ENCODE measurements at regions not wholly inside any gene's neighbourhood (a gene's known extent, or its start where the extent isn't known, plus 50 kb on each side); places are given as distances from the start of the nearest gene placed in this dataset.
A peak's percentile ranks its signal among the peaks of the same experiment; 100 is the strongest.

GRCh38 chr6:9799582-9799981 lies 615.3 kb downstream of the TFAP2A start:
- H3K27ac Mint-ChIP-seq: no peak overlapping the region

GRCh38 chr6:9796827-9797226 lies 618.0 kb downstream of the TFAP2A start:
- no peak overlapping the region for H3K4me3 Mint-ChIP-seq
- H3K27me3 Mint-ChIP-seq (ENCODE audit: insufficient read depth): no peaks in the 10 kb centered on the region
- no peak for TF ChIP-seq CTCF (IDR thresholded peaks at IDR 0.05)
- no peaks in the 10 kb centered on the region for H3K36me3 Mint-ChIP-seq (ENCODE audit: low read depth)
- DNase-seq: no peak
- H3K27ac Mint-ChIP-seq: no peak overlapping the region
- H3K9me3 Mint-ChIP-seq: no peaks in the 10 kb centered on the region
- H3K4me1 Mint-ChIP-seq (ENCODE audit: low read depth): peaks cover 20% of the 10 kb centered on the region

More at GRCh38 chr6:9799582-9799981, 615.3 kb downstream of the TFAP2A start:
- H3K27me3 Mint-ChIP-seq (ENCODE audit: insufficient read depth): no peaks in the 10 kb centered on the region
- H3K36me3 Mint-ChIP-seq (ENCODE audit: low read depth): no peaks in the 10 kb centered on the region
- no peak for TF ChIP-seq CTCF (IDR thresholded peaks at IDR 0.05)
- no peak overlapping the region for H3K4me3 Mint-ChIP-seq
- no peaks in the 10 kb centered on the region for H3K9me3 Mint-ChIP-seq
- no peak for DNase-seq
- H3K4me1 Mint-ChIP-seq (ENCODE audit: low read depth): peaks cover 23% of the 10 kb centered on the region

- TF ChIP-seq CTCF (IDR thresholded peaks at IDR 0.05): no peak
- peaks cover 11% of the 10 kb centered on the region; the same call in 1 of the 2 replicates for H3K4me1 Mint-ChIP-seq (ENCODE audit: low read depth)
- DNase-seq: no peak
- no peaks in the 10 kb centered on the region for H3K36me3 Mint-ChIP-seq (ENCODE audit: low read depth)
- H3K4me3 Mint-ChIP-seq: no peak overlapping the region
- H3K9me3 Mint-ChIP-seq: no peaks in the 10 kb centered on the region
- H3K27me3 Mint-ChIP-seq (ENCODE audit: insufficient read depth): no peaks in the 10 kb centered on the region
- no peak overlapping the region for H3K27ac Mint-ChIP-seq
Measured at GRCh38 chr6:9795880-9796279, 619.0 kb downstream of the TFAP2A start.

- peaks cover 20% of the 10 kb centered on the region for H3K4me1 Mint-ChIP-seq (ENCODE audit: low read depth)
- peak; percentile 42; the same call in 1 of the 2 replicates for TF ChIP-seq CTCF (IDR thresholded peaks at IDR 0.05)
- H3K9me3 Mint-ChIP-seq: no peaks in the 10 kb centered on the region
- no peaks in the 10 kb centered on the region for H3K27me3 Mint-ChIP-seq (ENCODE audit: insufficient read depth)
- peak overlapping the region; percentile 82 for H3K27ac Mint-ChIP-seq
- peak; percentile 73 for DNase-seq
- peak overlapping the region; percentile 72 for H3K4me3 Mint-ChIP-seq
- H3K36me3 Mint-ChIP-seq (ENCODE audit: low read depth): no peaks in the 10 kb centered on the region
Measured at GRCh38 chr6:9789201-9789600, 625.7 kb downstream of the TFAP2A start.

GRCh38 chr6:9784786-9785185 lies 630.1 kb downstream of the TFAP2A start:
- no peak for TF ChIP-seq CTCF (IDR thresholded peaks at IDR 0.05)
- H3K27me3 Mint-ChIP-seq (ENCODE audit: insufficient read depth): no peaks in the 10 kb centered on the region; the same call in 1 of the 2 replicates
- H3K36me3 Mint-ChIP-seq (ENCODE audit: low read depth): no peaks in the 10 kb centered on the region
- no peak for DNase-seq
- H3K4me3 Mint-ChIP-seq: no peak overlapping the region
- H3K27ac Mint-ChIP-seq: no peak overlapping the region
- H3K9me3 Mint-ChIP-seq: no peaks in the 10 kb centered on the region
- H3K4me1 Mint-ChIP-seq (ENCODE audit: low read depth): peaks cover 14% of the 10 kb centered on the region

GRCh38 chr6:9783567-9783966 lies 631.3 kb downstream of the TFAP2A start:
- Mint-ChIP-seq H3K27me3 (ENCODE audit: insufficient read depth) (no peaks in the 10 kb centered on the region; the same call in 1 of the 2 replicates), H3K9me3 (no peaks in the 10 kb centered on the region), H3K36me3 (ENCODE audit: low read depth) (no peaks in the 10 kb centered on the region), H3K4me3 (no peak overlapping the region), H3K4me1 (ENCODE audit: low read depth) (peaks cover 2% of the 10 kb centered on the region), H3K27ac (no peak overlapping the region)
- DNase-seq: no peak
- no peak for TF ChIP-seq CTCF (IDR thresholded peaks at IDR 0.05)

All from HFFc6 (cell line).